ENCODE measurements at regions not wholly inside any gene's neighbourhood (a gene's known extent, or its start where the extent isn't known, plus 50 kb on each side); places are given as distances from the start of the nearest gene placed in this dataset.
"Not testable (repeated sequence)": the region's sequence is repeated elsewhere in the genome, so short reads cannot be mapped to it uniquely, and the experiment has no call there.

GRCh38 chr6:55064711-55065420 is 109.4 kb upstream of the HCRTR2 start:
- intact Hi-C loops (cut with DNase I; ENCODE audit: low total_unique reads) (loop anchor here (5.0 kb wide), 1 partner anchor 1083 kb away; no protein-coding TSS in a partner anchor), in situ Hi-C loops (cut with MboI; ENCODE audit: low sequenced_read_pairs in 4 of 4) (loop anchor here in 1 of 4 donors (25.0 kb wide), 2 partner anchors 353 to 1078 kb away; no protein-coding TSS in a partner anchor)
- TF ChIP-seq CTCF (IDR thresholded peaks at IDR 0.05 in 4 of 5, conservative IDR thresholded peaks at IDR 0.05 in 1 of 5): no peak
- no peak for TF ChIP-seq POLR2A (IDR thresholded peaks at IDR 0.05)
- DNase-seq (no peak), ATAC-seq (peak in 1 of 2 donors; percentile 31)
- no peak overlapping the region for H3K4me3 ChIP-seq
- H3K4me1 ChIP-seq: peaks cover 12 to 16% of the 10 kb centered on the region in 2 donors
- H3K36me3 ChIP-seq: no peaks in the 10 kb centered on the region
- no peaks in the 10 kb centered on the region for H3K27me3 ChIP-seq
- H3K9me3 ChIP-seq: no peaks in the 10 kb centered on the region
- peak overlapping the region; percentile 37 to 69 (median 61) for H3K27ac ChIP-seq

- intact Hi-C loops (cut with DNase I; ENCODE audit: low total_unique reads) (loop anchor here (2.0 to 5.0 kb wide), 3 partner anchors 190 to 1087 kb away; no protein-coding TSS in a partner anchor), in situ Hi-C loops (cut with MboI; ENCODE audit: low sequenced_read_pairs in 4 of 4) (loop anchor here in 1 of 4 donors (25.0 kb wide), 2 partner anchors 357 to 1082 kb away; no protein-coding TSS in a partner anchor)
- Histone ChIP-seq H3K9me3 (no peaks in the 10 kb centered on the region), H3K27me3 (no peaks in the 10 kb centered on the region), H3K4me1 (peaks cover 11 to 16% of the 10 kb centered on the region in 2 donors), H3K27ac (no peak overlapping the region), H3K36me3 (no peaks in the 10 kb centered on the region), H3K4me3 (no peak overlapping the region)
- ATAC-seq (no peak), DNase-seq (no peak)
- TF ChIP-seq CTCF (IDR thresholded peaks at IDR 0.05 in 4 of 5, conservative IDR thresholded peaks at IDR 0.05 in 1 of 5) (peak in 3 of 5 experiments; percentile 29 to 45 (median 44)), POLR2A (IDR thresholded peaks at IDR 0.05) (no peak)
Observed at GRCh38 chr6:55069132-55069781, 105.1 kb upstream of the HCRTR2 start.

- Histone ChIP-seq H3K36me3 (no peaks in the 10 kb centered on the region), H3K4me3 (no peak overlapping the region), H3K9me3 (no peaks in the 10 kb centered on the region), H3K27me3 (no peaks in the 10 kb centered on the region), H3K27ac (no peak overlapping the region), H3K4me1 (no peaks in the 10 kb centered on the region)
- ATAC-seq: no peak
- in situ Hi-C loops (cut with MboI; ENCODE audit: low sequenced_read_pairs in 4 of 4): no loop called here
- TF ChIP-seq POLR2A (IDR thresholded peaks at IDR 0.05): no peak
- TF ChIP-seq CTCF (IDR thresholded peaks at IDR 0.05 in 4 of 5, conservative IDR thresholded peaks at IDR 0.05 in 1 of 5): no peak
- no peak for DNase-seq
- intact Hi-C loops (cut with DNase I; ENCODE audit: low total_unique reads): no loop called here
Observed at GRCh38 chr6:55082021-55082420, 92.3 kb upstream of the HCRTR2 start.

- intact Hi-C loops (cut with DNase I; ENCODE audit: low total_unique reads); H3K9me3 ChIP-seq; H3K4me1 ChIP-seq; ATAC-seq; H3K36me3 ChIP-seq; H3K27ac ChIP-seq; in situ Hi-C loops (cut with MboI; ENCODE audit: low sequenced_read_pairs in 4 of 4); DNase-seq; H3K27me3 ChIP-seq; H3K4me3 ChIP-seq: not testable (repeated sequence)
Observed at GRCh38 chr6:55088011-55088410, 86.3 kb upstream of the HCRTR2 start.

- H3K4me3 ChIP-seq: no peak overlapping the region
- no peak overlapping the region for H3K27ac ChIP-seq
- TF ChIP-seq CTCF (IDR thresholded peaks at IDR 0.05 in 4 of 5, conservative IDR thresholded peaks at IDR 0.05 in 1 of 5) (no peak), POLR2A (IDR thresholded peaks at IDR 0.05) (no peak)
- intact Hi-C loops (cut with DNase I; ENCODE audit: low total_unique reads) (no loop called here), in situ Hi-C loops (cut with MboI; ENCODE audit: low sequenced_read_pairs in 4 of 4) (no loop called here)
- no peaks in the 10 kb centered on the region for H3K4me1 ChIP-seq
- no peaks in the 10 kb centered on the region for H3K9me3 ChIP-seq
- H3K36me3 ChIP-seq: no peaks in the 10 kb centered on the region
- DNase-seq (no peak), ATAC-seq (no peak)
- no peaks in the 10 kb centered on the region for H3K27me3 ChIP-seq
Observed at GRCh38 chr6:55088902-55089301, 85.4 kb upstream of the HCRTR2 start.

Measured in gastrocnemius medialis (tissue), 4 donors.